ENCODE measurements at regions not wholly inside any gene's neighbourhood (a gene's known extent, or its start where the extent isn't known, plus 50 kb on each side); places are given as distances from the start of the nearest gene placed in this dataset.

- no peak for TF ChIP-seq CTCF (conservative IDR thresholded peaks at IDR 0.05; ENCODE audit: low read depth, low read length)
- TF ChIP-seq EZH2 (IDR thresholded peaks at IDR 0.05; ENCODE audit: borderline replicate concordance, low read depth, low read length, poor library complexity, severe bottlenecking) = no peak
These were observed 353.1 kb downstream of the CHL1 start for GRCh38 chr3:549636-550035.
